ENCODE measurements at regions not wholly inside any gene's neighbourhood (a gene's known extent, or its start where the extent isn't known, plus 50 kb on each side); places are given as distances from the start of the nearest gene placed in this dataset.
"Not testable (repeated sequence)": the region's sequence is repeated elsewhere in the genome, so short reads cannot be mapped to it uniquely, and the experiment has no call there.

- FAIRE-seq: no peak
- no peak for DNase-seq (ENCODE audit: low spot score)
Observed at GRCh38 chr13:20312292-20312691, 80.2 kb upstream of the GJB6 start.

- DNase-seq (ENCODE audit: low spot score) (no peak), FAIRE-seq (no peak)
Observed at GRCh38 chr13:20311596-20311995, 79.5 kb upstream of the GJB6 start.

GRCh38 chr13:20311022-20311421 is 78.9 kb upstream of the GJB6 start:
- DNase-seq (ENCODE audit: low spot score) (no peak), FAIRE-seq (no peak)

- no peak for DNase-seq (ENCODE audit: low spot score)
- no peak for FAIRE-seq
Observed at GRCh38 chr13:20306039-20306438, 73.9 kb upstream of the GJB6 start.

- DNase-seq (ENCODE audit: low spot score) (no peak), FAIRE-seq (no peak)
Observed at GRCh38 chr13:20305587-20305986, 73.5 kb upstream of the GJB6 start.

GRCh38 chr13:20304061-20304460 is 71.9 kb upstream of the GJB6 start:
- FAIRE-seq: not testable (repeated sequence)

GRCh38 chr13:20303636-20304035 is 71.5 kb upstream of the GJB6 start:
- FAIRE-seq: no peak
- no peak for DNase-seq (ENCODE audit: low spot score)

More at GRCh38 chr13:20304061-20304460, 71.9 kb upstream of the GJB6 start:
- not testable (repeated sequence) for DNase-seq (ENCODE audit: low spot score)

GRCh38 chr13:20301403-20302071 is 69.4 kb upstream of the GJB6 start:
- FAIRE-seq: no peak
- DNase-seq (ENCODE audit: low spot score): no peak

- no peak for DNase-seq (ENCODE audit: low spot score)
- FAIRE-seq: no peak
Observed at GRCh38 chr13:20301015-20301402, 68.9 kb upstream of the GJB6 start.

- DNase-seq (ENCODE audit: low spot score) (no peak), FAIRE-seq (no peak)
Observed at GRCh38 chr13:20297181-20297580, 65.1 kb upstream of the GJB6 start.

- no peak for DNase-seq (ENCODE audit: low spot score)
- no peak for FAIRE-seq
Observed at GRCh38 chr13:20295956-20296355, 63.8 kb upstream of the GJB6 start.

- DNase-seq (ENCODE audit: low spot score): no peak
- FAIRE-seq: no peak
Observed at GRCh38 chr13:20294497-20294896, 62.4 kb upstream of the GJB6 start.

- not testable (repeated sequence) for DNase-seq (ENCODE audit: low spot score); FAIRE-seq
Observed at GRCh38 chr13:20292301-20292700, 60.2 kb upstream of the GJB6 start.

GRCh38 chr13:20291675-20292074 is 59.6 kb upstream of the GJB6 start:
- DNase-seq (ENCODE audit: low spot score) (no peak), FAIRE-seq (no peak)

- no peak for FAIRE-seq
Observed at GRCh38 chr13:20291037-20291436, 58.9 kb upstream of the GJB6 start.

GRCh38 chr13:20288561-20288960 is 56.4 kb upstream of the GJB6 start:
- FAIRE-seq: no peak
- DNase-seq (ENCODE audit: low spot score): no peak

More at GRCh38 chr13:20291037-20291436, 58.9 kb upstream of the GJB6 start:
- no peak for DNase-seq (ENCODE audit: low spot score)

GRCh38 chr13:20287976-20288375 is 55.9 kb upstream of the GJB6 start:
- FAIRE-seq (no peak), DNase-seq (ENCODE audit: low spot score) (no peak)

- DNase-seq (ENCODE audit: low spot score): no peak
- no peak for FAIRE-seq
Observed at GRCh38 chr13:20285530-20285929, 53.4 kb upstream of the GJB6 start.
